H9 (cell line): ENCODE measurements at regions not wholly inside any gene's neighbourhood (a gene's known extent, or its start where the extent isn't known, plus 50 kb on each side); places are given as distances from the start of the nearest gene placed in this dataset.

Experiments
- DNase-seq: peaks from one replicate; pipeline ENCODE4 v3.0.0-alpha.2; 2017
- H2AFZ ChIP-seq: one replicate; pipeline ENCODE4 v1.6.1; 2013; ENCODE audit warnings: mild to moderate bottlenecking, low read length, control low read depth, moderate library complexity
- H2AK5ac ChIP-seq: 2 replicates; pipeline ENCODE4 v1.6.1; 2013; ENCODE audit warnings: low read length, control low read depth, mixed read lengths; ENCODE audit not compliant: insufficient read length
- H2BK120ac ChIP-seq: one replicate; pipeline ENCODE4 v1.6.1; 2013; ENCODE audit warnings: low read depth, mild to moderate bottlenecking, low read length, control low read depth, inconsistent platforms; ENCODE audit not compliant: poor library complexity, severe bottlenecking
- H2BK12ac ChIP-seq: 2 replicates; pipeline ENCODE4 v1.6.1; 2013; ENCODE audit warnings: low read length, control low read depth, mixed read lengths, low read depth; ENCODE audit not compliant: insufficient read length
- H2BK15ac ChIP-seq: 2 replicates; pipeline ENCODE4 v1.6.1; 2013; ENCODE audit warnings: low read depth, low read length, control low read depth
- H2BK20ac ChIP-seq: one replicate; pipeline ENCODE4 v1.6.1; 2013; ENCODE audit warnings: low read depth, mild to moderate bottlenecking, low read length, control low read depth, inconsistent platforms; ENCODE audit not compliant: poor library complexity, severe bottlenecking
- H2BK5ac ChIP-seq: 2 replicates; pipeline ENCODE4 v1.6.1; 2013; ENCODE audit warnings: low read length, control low read depth, mixed read lengths; ENCODE audit not compliant: insufficient read length
- H3K14ac ChIP-seq: 2 replicates; pipeline ENCODE4 v1.6.1; 2013; ENCODE audit warnings: low read length, control low read depth; ENCODE audit not compliant: insufficient read depth
- H3K18ac ChIP-seq: 2 replicates; pipeline ENCODE4 v1.6.1; 2013; ENCODE audit warnings: low read depth, mild to moderate bottlenecking, mixed read lengths, low read length, control low read depth; ENCODE audit not compliant: insufficient read length
- H3K23ac ChIP-seq: 2 replicates; pipeline ENCODE4 v1.6.1; 2013; ENCODE audit warnings: low read length, control low read depth, mixed read lengths, low read depth; ENCODE audit not compliant: insufficient read length
- H3K23me2 ChIP-seq: 2 replicates; pipeline ENCODE4 v1.6.1; 2013; ENCODE audit warnings: low read depth, mild to moderate bottlenecking, mixed read lengths, low read length, control low read depth; ENCODE audit not compliant: insufficient read length, poor library complexity, severe bottlenecking
- H3K27ac ChIP-seq: 2 replicates; pipeline ENCODE4 v1.5.1; 2013; ENCODE audit warnings: low read length, control low read depth, mixed read lengths, low read depth; ENCODE audit not compliant: insufficient read length
- H3K27me3 ChIP-seq: 2 replicates; pipeline ENCODE4 v1.6.1; 2013; ENCODE audit warnings: low read length, control low read depth, inconsistent platforms; ENCODE audit not compliant: insufficient read depth
- H3K4ac ChIP-seq: 2 replicates; pipeline ENCODE4 v1.6.1; 2013; ENCODE audit warnings: low read depth, mild to moderate bottlenecking, control low read depth, inconsistent platforms, low read length, moderate library complexity
- H3K4me1 ChIP-seq: 2 replicates; pipeline ENCODE4 v1.6.1; 2013; ENCODE audit warnings: low read length, control low read depth, inconsistent platforms; ENCODE audit not compliant: insufficient read depth
- H3K4me2 ChIP-seq: 2 replicates; pipeline ENCODE4 v1.6.1; 2013; ENCODE audit warnings: low read length, control low read depth, mixed read lengths; ENCODE audit not compliant: insufficient read length, insufficient read depth
- H3K56ac ChIP-seq: 2 replicates; pipeline ENCODE4 v1.6.1; 2013; ENCODE audit warnings: low read depth, mild to moderate bottlenecking, mixed read lengths, low read length, control low read depth; ENCODE audit not compliant: insufficient read length
- H3K79me1 ChIP-seq: 2 replicates; pipeline ENCODE4 v1.6.1; 2013; ENCODE audit warnings: low read depth, mild to moderate bottlenecking, moderate library complexity, low read length, control low read depth, inconsistent platforms; ENCODE audit not compliant: insufficient read depth, poor library complexity, severe bottlenecking
- H3K79me2 ChIP-seq: 2 replicates; pipeline ENCODE4 v1.6.1; 2013; ENCODE audit warnings: low read length, control low read depth, inconsistent platforms; ENCODE audit not compliant: insufficient read depth
- H3K9ac ChIP-seq: 2 replicates; pipeline ENCODE4 v1.6.1; 2013; ENCODE audit warnings: low read length, control low read depth, mixed read lengths; ENCODE audit not compliant: insufficient read length; ENCODE audit errors: extremely low read depth
- H3K9me3 ChIP-seq: one replicate; pipeline ENCODE4 v1.6.1; 2013; ENCODE audit warnings: low read depth, low read length, inconsistent platforms; ENCODE audit not compliant: control insufficient read depth
- H3T11ph ChIP-seq: one replicate; pipeline ENCODE4 v1.6.1; 2013; ENCODE audit warnings: mild to moderate bottlenecking, low read length, control low read depth, inconsistent platforms
- H4K20me1 ChIP-seq: one replicate; pipeline ENCODE4 v1.6.1; 2013; ENCODE audit not compliant: control insufficient read depth, insufficient read length, insufficient read depth
- H4K5ac ChIP-seq: 2 replicates; pipeline ENCODE4 v1.6.1; 2013; ENCODE audit warnings: low read depth, mild to moderate bottlenecking, mixed read lengths, low read length, control low read depth; ENCODE audit not compliant: insufficient read length
- H4K8ac ChIP-seq: replicated peaks from 2 replicates; pipeline ENCODE4 v1.6.1; 2013; ENCODE audit warnings: low read length, control low read depth, mixed read lengths, low read depth; ENCODE audit not compliant: insufficient read length
- H4K91ac ChIP-seq: 2 replicates; pipeline ENCODE4 v1.6.1; 2013; ENCODE audit warnings: low read depth, mild to moderate bottlenecking, moderate library complexity, mixed read lengths, low read length, control low read depth; ENCODE audit not compliant: insufficient read length
- H3K27ac Mint-ChIP-seq, 3 experiments: 2 replicates in 2 of 3; 3 replicates in 1 of 3; pipeline ENCODE4 v1.8.0; 2020 to 2021; ENCODE audit warnings: mixed read lengths in 3 of 3, mild to moderate bottlenecking in 1 of 3, moderate library complexity in 1 of 3
- H3K27me3 Mint-ChIP-seq: 2 replicates; pipeline ENCODE4 v1.8.0; 2021; ENCODE audit warnings: low read depth, mild to moderate bottlenecking, moderate library complexity, mixed read lengths
- H3K36me3 Mint-ChIP-seq, 3 experiments: 2 replicates in 2 of 3; 3 replicates in 1 of 3; pipeline ENCODE4 v1.8.0; 2020 to 2021; ENCODE audit warnings: low read depth in 3 of 3, mixed read lengths in 3 of 3; ENCODE audit not compliant: insufficient read depth in 1 of 3
- H3K4me1 Mint-ChIP-seq, 2 experiments: 2 replicates each; pipeline ENCODE4 v1.8.0; 2020; ENCODE audit warnings: mixed read lengths in 2 of 2
- H3K4me3 Mint-ChIP-seq, 2 experiments: 2 replicates in 1 of 2; 3 replicates in 1 of 2; pipeline ENCODE4 v1.8.0; 2020 to 2021; ENCODE audit warnings: mild to moderate bottlenecking in 2 of 2, mixed read lengths in 2 of 2, moderate library complexity in 1 of 2
- H3K9me3 Mint-ChIP-seq, 2 experiments: 2 replicates in 1 of 2; 3 replicates in 1 of 2; pipeline ENCODE4 v1.8.0; 2020; ENCODE audit warnings: mild to moderate bottlenecking in 2 of 2, mixed read lengths in 2 of 2, moderate library complexity in 1 of 2
- WGBS: extraction: QIAGEN DNeasy Blood & Tissue Kit; methylation state at CpG from one replicate; pipeline ENCODE4 v1.1.7; 2013; ENCODE audit warnings: missing lambda C conversion rate, low lambda C conversion rate, mixed read lengths; ENCODE audit not compliant: insufficient read length; ENCODE audit errors: extremely low coverage; 5-methylcytosine and 5-hydroxymethylcytosine counted together
- TF ChIP-seq, protein P1 (sequence below): fragments of 200-600 bp; sonication (generic); conservative IDR thresholded peaks from 3 replicates; pipeline ENCODE4 v1.8.0; 2021; ENCODE audit warnings: antibody characterized with exemption, mild to moderate bottlenecking

DNA sequence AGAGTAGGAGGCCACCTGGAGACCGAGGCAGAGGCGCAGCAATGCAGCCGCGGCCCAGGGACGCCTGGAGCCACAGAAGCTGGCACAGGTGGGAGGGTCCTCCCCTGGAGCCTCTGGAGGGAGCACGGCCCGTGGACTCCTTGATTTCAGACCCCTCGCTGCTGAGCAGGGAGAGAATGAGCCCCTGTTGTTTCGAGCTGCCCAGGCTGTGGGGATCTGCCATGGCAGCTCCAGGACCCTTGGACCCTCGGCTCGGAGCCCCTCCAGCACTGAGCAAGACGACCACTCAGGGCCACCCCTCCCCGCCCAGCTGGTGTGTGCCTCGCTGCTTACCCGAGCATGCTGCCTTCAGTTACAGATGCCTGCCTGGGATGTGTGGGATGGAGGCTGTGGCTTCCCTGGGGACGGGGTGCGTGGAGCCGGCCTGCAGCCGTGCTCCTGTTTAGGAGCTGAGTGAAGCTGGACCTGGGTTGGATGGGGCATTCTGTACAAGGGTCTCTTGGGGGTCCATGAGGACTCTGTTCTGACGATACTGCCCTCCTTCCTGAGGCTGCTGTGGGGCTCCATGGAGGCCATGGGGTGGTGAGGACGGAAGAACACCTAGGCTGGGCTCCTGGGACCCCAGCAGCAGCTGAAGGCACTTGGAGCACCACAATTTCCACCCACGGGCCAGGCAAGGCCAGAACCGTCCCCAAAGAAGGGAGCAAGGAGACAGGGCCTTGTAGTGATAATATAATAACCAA is 115.1 kb upstream of the LPCAT1 start:
- no peak overlapping the region for H4K5ac ChIP-seq
- H3K9ac ChIP-seq, result no peak overlapping the region
- peaks cover 2% of the 10 kb centered on the region; the same call in 1 of the 2 replicates for H3K4me1 ChIP-seq
- Mint-ChIP-seq H3K4me1 (peaks cover 31 to 32% of the 10 kb centered on the region in 2 experiments), H3K4me3 (no peak overlapping the region), H3K36me3 (no peaks in the 10 kb centered on the region), H3K27me3 (peaks cover 25% of the 10 kb centered on the region), H3K27ac (peak overlapping the region in 1 of 3 experiments; percentile 65; a peak in 1 of 7 replicates), H3K9me3 (no peaks in the 10 kb centered on the region)
- no peak overlapping the region for H3K4ac ChIP-seq
- H3K79me1 ChIP-seq, result no peaks in the 10 kb centered on the region
- no peaks in the 10 kb centered on the region for H4K20me1 ChIP-seq
- H3K18ac ChIP-seq, result no peak overlapping the region
- H3K27ac ChIP-seq, result no peak overlapping the region
- H3T11ph ChIP-seq, result no peak overlapping the region
- peaks cover 2% of the 10 kb centered on the region for H3K23me2 ChIP-seq
- H2BK120ac ChIP-seq, result no peak overlapping the region
- no peak overlapping the region for H4K91ac ChIP-seq
- no peak for DNase-seq
- TF ChIP-seq, protein P1, sequence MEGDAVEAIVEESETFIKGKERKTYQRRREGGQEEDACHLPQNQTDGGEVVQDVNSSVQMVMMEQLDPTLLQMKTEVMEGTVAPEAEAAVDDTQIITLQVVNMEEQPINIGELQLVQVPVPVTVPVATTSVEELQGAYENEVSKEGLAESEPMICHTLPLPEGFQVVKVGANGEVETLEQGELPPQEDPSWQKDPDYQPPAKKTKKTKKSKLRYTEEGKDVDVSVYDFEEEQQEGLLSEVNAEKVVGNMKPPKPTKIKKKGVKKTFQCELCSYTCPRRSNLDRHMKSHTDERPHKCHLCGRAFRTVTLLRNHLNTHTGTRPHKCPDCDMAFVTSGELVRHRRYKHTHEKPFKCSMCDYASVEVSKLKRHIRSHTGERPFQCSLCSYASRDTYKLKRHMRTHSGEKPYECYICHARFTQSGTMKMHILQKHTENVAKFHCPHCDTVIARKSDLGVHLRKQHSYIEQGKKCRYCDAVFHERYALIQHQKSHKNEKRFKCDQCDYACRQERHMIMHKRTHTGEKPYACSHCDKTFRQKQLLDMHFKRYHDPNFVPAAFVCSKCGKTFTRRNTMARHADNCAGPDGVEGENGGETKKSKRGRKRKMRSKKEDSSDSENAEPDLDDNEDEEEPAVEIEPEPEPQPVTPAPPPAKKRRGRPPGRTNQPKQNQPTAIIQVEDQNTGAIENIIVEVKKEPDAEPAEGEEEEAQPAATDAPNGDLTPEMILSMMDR, result no peak
- H2AFZ ChIP-seq, result no peak overlapping the region
- H3K14ac ChIP-seq, result no peak overlapping the region
- H2BK15ac ChIP-seq, result no peak overlapping the region
- H2BK12ac ChIP-seq, result no peak overlapping the region
- H3K79me2 ChIP-seq, result no peaks in the 10 kb centered on the region
- H3K56ac ChIP-seq, result no peak overlapping the region
- H4K8ac ChIP-seq, result no peak overlapping the region
- no peak overlapping the region for H2BK5ac ChIP-seq
- no peaks in the 10 kb centered on the region for H3K9me3 ChIP-seq
- no peak overlapping the region for H2BK20ac ChIP-seq
- no peak overlapping the region for H2AK5ac ChIP-seq
- H3K4me2 ChIP-seq, result no peak overlapping the region
- no CpG with 5 or more reads among the region's 23 CpGs for WGBS
- no peak overlapping the region for H3K23ac ChIP-seq
- peaks cover 6% of the 10 kb centered on the region; the same call in 1 of the 2 replicates for H3K27me3 ChIP-seq
